ENCODE measurements at regions not wholly inside any gene's neighbourhood (a gene's known extent, or its start where the extent isn't known, plus 50 kb on each side); places are given as distances from the start of the nearest gene placed in this dataset.

GRCh38 chr13:106963151-106963550 lies 395.2 kb upstream of the ARGLU1 start:
- no peak for ATAC-seq (ENCODE audit: poor library complexity)
- peaks cover 2% of the 10 kb centered on the region for H3K9me3 Mint-ChIP-seq
- no peak overlapping the region for H3K27ac Mint-ChIP-seq

GRCh38 chr13:106961651-106962050 lies 393.7 kb upstream of the ARGLU1 start:
- TF ChIP-seq CTCF (IDR thresholded peaks at IDR 0.05) = no peak
- H3K36me3 ChIP-seq (ENCODE audit: insufficient read depth, low read length) = no peaks in the 10 kb centered on the region
- Mint-ChIP-seq H3K27me3 (no peaks in the 10 kb centered on the region), H3K4me1 (ENCODE audit: low read depth) (no peaks in the 10 kb centered on the region), H3K9me3 (peaks cover 3% of the 10 kb centered on the region), H3K36me3 (ENCODE audit: low read depth) (no peaks in the 10 kb centered on the region), H3K27ac (no peak overlapping the region), H3K4me3 (no peak overlapping the region)
- no peaks in the 10 kb centered on the region for H3K9me3 ChIP-seq (ENCODE audit: control insufficient read depth in 1 of 2, insufficient read depth in 1 of 2, low read length in 2 of 2)
- no peaks in the 10 kb centered on the region for H3K4me1 ChIP-seq (ENCODE audit: insufficient read depth, low read length)
- H3K4me3 ChIP-seq (ENCODE audit: low read length) = no peak overlapping the region
- DNase-seq (no peak), ATAC-seq (ENCODE audit: poor library complexity) (no peak)
- ChIA-PET CTCF (no interaction called here), POLR2A (no interaction called here)
- H3K27me3 ChIP-seq (ENCODE audit: control insufficient read depth in 1 of 2, insufficient read depth in 2 of 2, low read length in 2 of 2) = no peaks in the 10 kb centered on the region
- no peak overlapping the region for H3K27ac ChIP-seq (ENCODE audit: low read depth in 1 of 2, low read length in 2 of 2)
- intact Hi-C loops (cut with DNase I, micrococcal nuclease) = no loop called here

More at GRCh38 chr13:106963151-106963550, 395.2 kb upstream of the ARGLU1 start:
- H3K36me3 ChIP-seq (ENCODE audit: insufficient read depth, low read length) = no peaks in the 10 kb centered on the region
- H3K9me3 ChIP-seq (ENCODE audit: control insufficient read depth in 1 of 2, insufficient read depth in 1 of 2, low read length in 2 of 2) = no peaks in the 10 kb centered on the region
- H3K27me3 Mint-ChIP-seq = no peaks in the 10 kb centered on the region
- CTCF ChIA-PET = no interaction called here
- H3K27ac ChIP-seq (ENCODE audit: low read depth in 1 of 2, low read length in 2 of 2) = no peak overlapping the region
- TF ChIP-seq CTCF (IDR thresholded peaks at IDR 0.05) = no peak
- no peak for DNase-seq
- no peaks in the 10 kb centered on the region for H3K36me3 Mint-ChIP-seq (ENCODE audit: low read depth)
- no peaks in the 10 kb centered on the region for H3K4me1 Mint-ChIP-seq (ENCODE audit: low read depth)
- no peaks in the 10 kb centered on the region for H3K4me1 ChIP-seq (ENCODE audit: insufficient read depth, low read length)
- no peaks in the 10 kb centered on the region for H3K27me3 ChIP-seq (ENCODE audit: control insufficient read depth in 1 of 2, insufficient read depth in 2 of 2, low read length in 2 of 2)
- POLR2A ChIA-PET = no interaction called here
- H3K4me3 Mint-ChIP-seq = no peak overlapping the region
- intact Hi-C loops (cut with DNase I, micrococcal nuclease) = no loop called here
- H3K4me3 ChIP-seq (ENCODE audit: low read length) = no peak overlapping the region

- no peak overlapping the region for H3K27ac Mint-ChIP-seq
- CTCF ChIA-PET = no interaction called here
- no peak overlapping the region for H3K27ac ChIP-seq (ENCODE audit: low read depth in 1 of 2, low read length in 2 of 2)
- no peaks in the 10 kb centered on the region for H3K27me3 ChIP-seq (ENCODE audit: control insufficient read depth in 1 of 2, insufficient read depth in 2 of 2, low read length in 2 of 2)
- H3K27me3 Mint-ChIP-seq = no peaks in the 10 kb centered on the region
- peaks cover 3% of the 10 kb centered on the region for H3K9me3 Mint-ChIP-seq
- POLR2A ChIA-PET = no interaction called here
- H3K4me1 Mint-ChIP-seq (ENCODE audit: low read depth) = no peaks in the 10 kb centered on the region
- no peaks in the 10 kb centered on the region for H3K36me3 Mint-ChIP-seq (ENCODE audit: low read depth)
- no peak for ATAC-seq (ENCODE audit: poor library complexity)
- H3K4me3 Mint-ChIP-seq = no peak overlapping the region
- no peak for DNase-seq
- intact Hi-C loops (cut with DNase I, micrococcal nuclease) = no loop called here
- TF ChIP-seq CTCF (IDR thresholded peaks at IDR 0.05) = no peak
- H3K4me3 ChIP-seq (ENCODE audit: low read length) = no peak overlapping the region
- no peaks in the 10 kb centered on the region for H3K4me1 ChIP-seq (ENCODE audit: insufficient read depth, low read length)
- H3K36me3 ChIP-seq (ENCODE audit: insufficient read depth, low read length) = no peaks in the 10 kb centered on the region
- no peaks in the 10 kb centered on the region for H3K9me3 ChIP-seq (ENCODE audit: control insufficient read depth in 1 of 2, insufficient read depth in 1 of 2, low read length in 2 of 2)
Measured at GRCh38 chr13:106961216-106961615, 393.3 kb upstream of the ARGLU1 start.

Measured in CD4-positive, alpha-beta T cell (primary cell).